ENCODE measurements at regions not wholly inside any gene's neighbourhood (a gene's known extent, or its start where the extent isn't known, plus 50 kb on each side); places are given as distances from the start of the nearest gene placed in this dataset.

DNA sequence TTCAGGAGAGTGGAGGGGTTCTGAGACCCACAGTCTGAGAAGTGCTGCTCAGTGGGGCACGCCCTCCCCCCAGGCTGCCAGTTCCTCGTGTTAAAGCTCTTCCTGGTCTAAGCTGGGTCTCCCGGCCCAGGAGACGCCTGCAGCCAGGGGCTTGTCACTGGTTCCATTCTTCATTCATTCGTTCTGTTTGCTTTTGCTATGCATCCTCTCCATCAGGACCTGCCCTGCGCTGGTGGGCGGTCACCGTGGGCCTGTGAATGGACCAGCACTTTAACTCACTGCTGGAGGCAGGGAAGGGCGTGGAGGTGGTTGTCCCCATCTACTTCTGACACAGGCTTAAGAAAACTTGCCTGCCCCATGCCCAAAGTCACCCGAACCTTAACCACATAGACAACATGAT lies 272.8 kb upstream of the HDAC4 start:
- intact Hi-C loops (cut with micrococcal nuclease) (no loop called here), in situ Hi-C loops (cut with MboI) (no loop called here)
- Histone ChIP-seq H3K4me2 (ENCODE audit: insufficient read depth, low read length) (no peak overlapping the region), H3K4me3 (no peak overlapping the region), H3K9me1 (ENCODE audit: control insufficient read depth, insufficient read depth, low read length) (no peaks in the 10 kb centered on the region), H2AFZ (ENCODE audit: low read depth, low read length) (no peak overlapping the region), H3K36me3 (ENCODE audit: control insufficient read depth, insufficient read depth, low read length) (no peaks in the 10 kb centered on the region), H3K27ac (ENCODE audit: extremely low read depth, low read depth, low read length) (no peak overlapping the region), H3K9ac (ENCODE audit: insufficient read depth in 1 of 2, low read depth in 2 of 2, low read length in 2 of 2) (no peak overlapping the region), H3K79me2 (ENCODE audit: control insufficient read depth, insufficient read depth, low read length) (no peaks in the 10 kb centered on the region), H4K20me1 (replicated peaks; ENCODE audit: control insufficient read depth, insufficient read depth, low read length) (no peaks in the 10 kb centered on the region), H3K9me3 (replicated peaks; ENCODE audit: control insufficient read depth, insufficient read depth, low read depth, low read length) (no peaks in the 10 kb centered on the region), H3K4me1 (replicated peaks in 1 of 2; ENCODE audit: control insufficient read depth in 2 of 2, insufficient read depth in 2 of 2, low read length in 2 of 2) (no peaks in the 10 kb centered on the region), H3K27me3 (ENCODE audit: control insufficient read depth in 2 of 2, insufficient read depth in 2 of 2, low read length in 2 of 2) (peaks cover 0 to 45% of the 10 kb centered on the region in 2 experiments; a peak in 3 of 5 replicates)
- TF ChIP-seq SAFB (IDR thresholded peaks at IDR 0.05; ENCODE audit: borderline replicate concordance, low read depth, low read length), result no peak
- no peak for TF ChIP-seq MTA1 (IDR thresholded peaks at IDR 0.05; ENCODE audit: borderline replicate concordance)
- TF ChIP-seq ZNF197 (CRISPR knock-in tag; IDR thresholded peaks at IDR 0.05; ENCODE audit: low read depth), result no peak
- TF ChIP-seq XRCC4 (IDR thresholded peaks at IDR 0.05; ENCODE audit: extremely low read depth, insufficient read depth, insufficient read length), result no peak
- no peak for TF ChIP-seq ETV6 (IDR thresholded peaks at IDR 0.05; ENCODE audit: borderline replicate concordance in 1 of 2, low read depth in 2 of 2, low read length in 1 of 2)
- TF ChIP-seq ETV6 (CRISPR knock-in tag; IDR thresholded peaks at IDR 0.05; ENCODE audit: borderline replicate concordance), result no peak
- DNase-seq (ENCODE audit: extremely low read depth in 1 of 4, low spot score in 3 of 4), result no peak
- ATAC-seq, result no peak
- no TSS peak for BruUV-seq (replicated peaks)
- no peak for FAIRE-seq
- POLR2A ChIA-PET, result no interaction called here
- 0% methylated on average over 10 of the region's 10 CpGs for WGBS (ENCODE audit: insufficient coverage, low coverage, missing lambda C conversion rate)
- CTCF ChIA-PET (ENCODE audit: low intra/inter-chr PET ratio), result no interaction called here
